Body of pancreas (tissue), 4 donors: ENCODE measurements at regions not wholly inside any gene's neighbourhood (a gene's known extent, or its start where the extent isn't known, plus 50 kb on each side); places are given as distances from the start of the nearest gene placed in this dataset.

Experiments used
- ATAC-seq: fragments of 150-250 bp; one replicate; pipeline ENCODE4 v1.9.1; 2016
- DNase-seq, 4 donors: peaks; one replicate each; pipeline ENCODE4 v3.0.0-alpha.2; 2019
- H3K27ac ChIP-seq, 4 donors: fragments of 200-600 bp; sonication (generic); 1 replicate in 3 of 4; 2 replicates in 1 of 4; pipeline versions ENCODE4 v1.5.1 to v1.6.1; 2016 to 2019; ENCODE audit warnings: mild to moderate bottlenecking in 1 of 4, mixed read lengths in 1 of 4, moderate library complexity in 1 of 4
- H3K27me3 ChIP-seq, 2 donors: fragments of 200-600 bp; sonication (generic); one replicate each; pipeline ENCODE4 v1.6.0; 2016; ENCODE audit warnings: mild to moderate bottlenecking in 1 of 2
- H3K36me3 ChIP-seq, 2 donors: fragments of 200-600 bp; sonication (generic); replicated peaks in 1 of 2; 2 replicates each; pipeline ENCODE4 v1.5.1; 2016; ENCODE audit warnings: low read depth in 2 of 2; ENCODE audit not compliant: insufficient read depth in 1 of 2
- H3K4me1 ChIP-seq: fragments of 200-600 bp; sonication (generic); one replicate; pipeline ENCODE4 v1.6.0; 2016
- H3K4me3 ChIP-seq, 2 donors: fragments of 200-600 bp; sonication (generic); 1 replicate in 1 of 2; 2 replicates in 1 of 2; pipeline ENCODE4 v1.5.1; 2016 to 2019
- H3K9me3 ChIP-seq, 3 donors: fragments of 200-600 bp; sonication (generic); 1 replicate in 2 of 3; 2 replicates in 1 of 3; pipeline ENCODE4 v1.5.1; 2016
- POLR2A ChIP-seq, 3 donors: fragments of 450-650 bp; IDR thresholded peaks; one replicate each; pipeline ENCODE4 v1.6.1; 2016; ENCODE audit warnings: antibody characterized with exemption in 3 of 3, mild to moderate bottlenecking in 2 of 3
- WGBS, 2 donors: methylation state at CpG; one replicate each; pipeline ENCODE4 v1.1.5; 2017; 5-methylcytosine and 5-hydroxymethylcytosine counted together
- intact Hi-C: fragments of 100-400 bp; cut with DNase I; formaldehyde crosslinking; loops from one replicate; pipeline ENCODE4 v1.15.1; 2023
- TF ChIP-seq, protein P1 (sequence below), 7 experiments: fragments of 450-650 bp in 4 of 7; fragments of 200-600 bp in 3 of 7; sonication (generic) in 3 of 7; IDR thresholded peaks; one replicate each; pipeline ENCODE4 v1.5.1; 2016 to 2019; ENCODE audit warnings: antibody characterized with exemption in 7 of 7

DNA sequence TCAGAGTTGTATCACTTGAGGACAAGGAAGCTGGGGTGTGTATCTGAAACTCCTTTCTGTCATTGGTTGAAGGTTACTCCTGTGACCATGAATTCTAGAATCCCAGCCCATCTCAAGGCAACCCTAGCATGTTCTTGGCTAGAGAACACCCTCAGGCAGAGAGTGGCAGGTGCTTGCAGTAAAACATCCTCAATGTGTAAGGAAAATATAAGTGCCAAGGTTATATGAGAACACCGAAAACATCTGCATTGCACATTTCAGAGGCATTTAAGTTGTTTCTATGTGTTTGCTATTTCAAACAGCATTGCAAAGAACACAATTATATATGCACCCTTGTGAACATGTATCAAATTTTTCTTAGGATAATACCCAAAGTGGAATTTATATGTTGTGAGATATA, 471.9 kb downstream of the USP25 start:
- Histone ChIP-seq H3K9me3 (no peaks in the 10 kb centered on the region), H3K4me3 (no peak overlapping the region), H3K36me3 (no peaks in the 10 kb centered on the region), H3K27me3 (no peaks in the 10 kb centered on the region), H3K4me1 (no peaks in the 10 kb centered on the region), H3K27ac (no peak overlapping the region)
- DNase-seq (no peak), ATAC-seq (no peak)
- TF ChIP-seq, protein P1, sequence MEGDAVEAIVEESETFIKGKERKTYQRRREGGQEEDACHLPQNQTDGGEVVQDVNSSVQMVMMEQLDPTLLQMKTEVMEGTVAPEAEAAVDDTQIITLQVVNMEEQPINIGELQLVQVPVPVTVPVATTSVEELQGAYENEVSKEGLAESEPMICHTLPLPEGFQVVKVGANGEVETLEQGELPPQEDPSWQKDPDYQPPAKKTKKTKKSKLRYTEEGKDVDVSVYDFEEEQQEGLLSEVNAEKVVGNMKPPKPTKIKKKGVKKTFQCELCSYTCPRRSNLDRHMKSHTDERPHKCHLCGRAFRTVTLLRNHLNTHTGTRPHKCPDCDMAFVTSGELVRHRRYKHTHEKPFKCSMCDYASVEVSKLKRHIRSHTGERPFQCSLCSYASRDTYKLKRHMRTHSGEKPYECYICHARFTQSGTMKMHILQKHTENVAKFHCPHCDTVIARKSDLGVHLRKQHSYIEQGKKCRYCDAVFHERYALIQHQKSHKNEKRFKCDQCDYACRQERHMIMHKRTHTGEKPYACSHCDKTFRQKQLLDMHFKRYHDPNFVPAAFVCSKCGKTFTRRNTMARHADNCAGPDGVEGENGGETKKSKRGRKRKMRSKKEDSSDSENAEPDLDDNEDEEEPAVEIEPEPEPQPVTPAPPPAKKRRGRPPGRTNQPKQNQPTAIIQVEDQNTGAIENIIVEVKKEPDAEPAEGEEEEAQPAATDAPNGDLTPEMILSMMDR (IDR thresholded peaks at IDR 0.05): no peak
- TF ChIP-seq POLR2A (IDR thresholded peaks at IDR 0.05): no peak
- 82 to 88% methylated on average over 1 of the region's 1 CpG for WGBS, 2 donors
- intact Hi-C loops: no loop called here

DNA sequence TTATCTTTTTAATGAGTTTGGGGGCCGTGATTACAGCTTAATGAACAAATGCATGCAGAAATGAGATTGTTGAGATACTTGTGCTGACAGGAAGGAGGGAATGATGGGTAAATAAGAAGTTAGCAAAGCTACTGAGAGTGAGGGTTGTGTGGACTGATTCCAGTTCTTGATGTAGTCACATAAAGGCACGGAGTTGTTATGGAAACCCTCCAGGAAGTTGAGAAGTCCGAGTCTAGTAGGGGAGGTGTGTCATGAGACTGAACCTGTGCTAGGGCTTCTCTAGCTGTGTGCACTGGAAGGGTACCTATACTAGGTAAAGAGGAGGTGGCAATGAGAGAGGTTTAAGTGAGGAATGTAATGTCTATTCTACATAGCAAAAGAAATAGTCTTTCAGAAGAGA, 475.7 kb downstream of the USP25 start:
- 43 to 49% methylated on average over 3 of the region's 3 CpGs for WGBS, 2 donors
- no peaks in the 10 kb centered on the region for H3K9me3 ChIP-seq
- intact Hi-C loops: no loop called here
- no peaks in the 10 kb centered on the region for H3K27me3 ChIP-seq
- no peaks in the 10 kb centered on the region for H3K36me3 ChIP-seq
- H3K4me3 ChIP-seq: no peak overlapping the region
- no peak for TF ChIP-seq POLR2A (IDR thresholded peaks at IDR 0.05)
- TF ChIP-seq, protein P1 (IDR thresholded peaks at IDR 0.05): no peak
- DNase-seq (no peak), ATAC-seq (no peak)
- H3K27ac ChIP-seq: no peak overlapping the region
- H3K4me1 ChIP-seq: no peaks in the 10 kb centered on the region

DNA sequence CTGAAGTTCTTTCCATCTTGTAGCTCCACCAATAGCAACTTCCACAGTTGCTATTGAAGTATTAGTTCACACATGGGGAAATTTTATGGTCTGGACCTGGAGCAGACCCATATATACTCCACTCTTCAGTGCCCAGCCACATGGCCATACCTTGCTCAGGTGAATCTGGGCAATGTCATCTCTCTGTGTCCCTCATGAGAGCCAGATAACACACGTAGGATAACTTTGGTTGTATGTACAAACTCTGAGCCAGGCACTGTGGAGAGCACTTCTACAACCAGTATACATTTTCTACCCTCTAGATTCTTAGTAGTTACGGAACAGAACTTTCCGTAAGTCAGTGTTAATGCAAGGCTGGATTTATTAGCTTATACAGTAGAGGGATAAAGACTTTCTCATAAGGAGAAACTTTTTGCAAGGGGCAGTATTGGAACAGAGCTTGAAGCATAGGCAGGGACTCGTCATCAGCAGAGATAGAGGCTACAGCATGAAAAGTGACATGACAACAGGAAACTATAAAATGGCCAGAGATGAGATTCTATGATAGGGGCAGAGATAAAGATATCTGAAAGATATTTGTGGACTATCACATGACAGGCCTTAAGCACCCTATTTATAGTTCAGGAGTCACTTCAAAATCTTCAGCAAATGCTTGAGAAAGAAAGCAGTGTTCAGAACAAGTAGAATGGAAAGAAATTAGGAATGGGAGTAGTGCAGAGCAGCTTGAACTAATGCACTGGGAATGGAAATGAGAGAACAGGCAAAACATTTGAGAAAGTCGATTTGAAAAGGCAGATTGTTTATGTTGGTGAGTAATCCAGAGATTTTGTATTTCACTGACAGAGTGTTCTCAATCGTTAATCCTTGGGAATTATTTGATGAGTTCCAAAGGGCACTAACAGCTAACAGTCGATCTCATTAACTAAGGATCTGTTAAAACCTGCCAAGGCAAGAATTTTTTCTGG, 481.8 kb downstream of the USP25 start:
- Histone ChIP-seq H3K4me3 (no peak overlapping the region), H3K4me1 (no peaks in the 10 kb centered on the region), H3K9me3 (no peaks in the 10 kb centered on the region), H3K36me3 (no peaks in the 10 kb centered on the region), H3K27me3 (no peaks in the 10 kb centered on the region), H3K27ac (no peak overlapping the region)
- WGBS, 2 donors: 38 to 44% methylated on average over 7 of the region's 7 CpGs
- ATAC-seq (no peak), DNase-seq (no peak)
- intact Hi-C loops: no loop called here
- TF ChIP-seq POLR2A (IDR thresholded peaks at IDR 0.05): no peak
- TF ChIP-seq, protein P1 (IDR thresholded peaks at IDR 0.05): no peak

DNA sequence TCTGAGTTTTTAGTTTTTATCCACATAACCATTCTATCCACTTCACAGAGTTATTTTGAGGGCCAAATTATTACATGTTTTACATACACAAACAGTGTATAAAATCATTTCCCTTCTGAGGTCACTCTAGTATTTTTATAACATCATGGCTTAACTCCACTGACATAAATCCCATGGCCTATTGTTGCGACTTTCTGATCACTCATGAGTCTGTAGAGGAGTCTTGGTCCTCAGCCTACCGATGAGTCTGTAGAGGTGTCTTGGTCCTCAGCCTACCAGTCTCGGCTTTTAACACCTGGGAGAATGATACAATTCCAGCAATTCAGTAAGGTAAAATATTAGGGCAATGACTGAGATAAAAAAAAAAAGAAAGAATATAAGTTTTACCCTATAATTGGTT, 483.7 kb downstream of the USP25 start:
- DNase-seq (no peak), ATAC-seq (no peak)
- Histone ChIP-seq H3K4me1 (no peaks in the 10 kb centered on the region), H3K4me3 (no peak overlapping the region), H3K27ac (no peak overlapping the region), H3K27me3 (no peaks in the 10 kb centered on the region), H3K9me3 (no peaks in the 10 kb centered on the region), H3K36me3 (no peaks in the 10 kb centered on the region)
- 82 to 85% methylated on average over 3 of the region's 3 CpGs for WGBS, 2 donors
- TF ChIP-seq, protein P1 (IDR thresholded peaks at IDR 0.05): no peak
- no peak for TF ChIP-seq POLR2A (IDR thresholded peaks at IDR 0.05)
- intact Hi-C loops: no loop called here

DNA sequence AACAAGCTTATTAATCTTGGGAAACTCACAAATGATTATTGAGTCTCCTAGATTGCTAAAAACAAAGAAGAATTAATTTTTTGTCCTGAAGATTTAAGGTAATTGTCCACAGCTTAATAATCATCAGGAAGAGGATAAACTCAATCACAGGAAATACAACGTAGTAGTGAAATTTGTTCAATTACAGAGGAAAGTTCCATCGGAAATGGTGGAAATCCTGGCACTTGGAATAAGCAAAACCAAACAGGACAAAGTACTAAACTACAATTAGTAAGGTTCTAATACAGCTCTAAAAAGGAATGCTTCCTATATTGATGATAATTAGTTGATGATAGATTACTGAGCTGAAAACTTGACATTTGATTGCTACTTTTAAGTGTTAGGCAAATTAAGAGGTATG, 485.4 kb downstream of the USP25 start:
- Histone ChIP-seq H3K27me3 (no peaks in the 10 kb centered on the region), H3K4me1 (no peaks in the 10 kb centered on the region), H3K36me3 (no peaks in the 10 kb centered on the region), H3K9me3 (no peaks in the 10 kb centered on the region), H3K27ac (no peak overlapping the region), H3K4me3 (no peak overlapping the region)
- WGBS, 2 donors: 67 to 70% methylated on average over 2 of the region's 2 CpGs
- ATAC-seq (no peak), DNase-seq (no peak)
- intact Hi-C loops: no loop called here
- TF ChIP-seq, protein P1 (IDR thresholded peaks at IDR 0.05): no peak
- TF ChIP-seq POLR2A (IDR thresholded peaks at IDR 0.05): no peak
